Stimulated activated naive CD8-positive, alpha-beta T cell treated with anti-CD3 and anti-CD28 coated beads, Interleukin-15, Interleukin-2, amounts not matched to agents 100 ng/mL and 50 ng/mL, for 24 hours (primary cell): ENCODE measurements at regions not wholly inside any gene's neighbourhood (a gene's known extent, or its start where the extent isn't known, plus 50 kb on each side); places are given as distances from the start of the nearest gene placed in this dataset.
"Not testable (repeated sequence)": the region's sequence is repeated elsewhere in the genome, so short reads cannot be mapped to it uniquely, and the experiment has no call there.

Experiments
- H3K27ac Mint-ChIP-seq: one replicate; pipeline ENCODE4 v1.8.0; 2021; ENCODE audit warnings: mild to moderate bottlenecking, mixed read lengths
- H3K27me3 Mint-ChIP-seq: one replicate; pipeline ENCODE4 v1.8.0; 2021; ENCODE audit warnings: mixed read lengths
- H3K36me3 Mint-ChIP-seq: one replicate; pipeline ENCODE4 v1.8.0; 2021; ENCODE audit warnings: low read depth, mixed read lengths
- H3K4me1 Mint-ChIP-seq: one replicate; pipeline ENCODE4 v1.8.0; 2021; ENCODE audit warnings: low read depth, mixed read lengths
- H3K4me3 Mint-ChIP-seq: one replicate; pipeline ENCODE4 v1.8.0; 2021; ENCODE audit warnings: mild to moderate bottlenecking, mixed read lengths
- H3K9me3 Mint-ChIP-seq: one replicate; pipeline ENCODE4 v1.8.0; 2021; ENCODE audit warnings: mixed read lengths

DNA sequence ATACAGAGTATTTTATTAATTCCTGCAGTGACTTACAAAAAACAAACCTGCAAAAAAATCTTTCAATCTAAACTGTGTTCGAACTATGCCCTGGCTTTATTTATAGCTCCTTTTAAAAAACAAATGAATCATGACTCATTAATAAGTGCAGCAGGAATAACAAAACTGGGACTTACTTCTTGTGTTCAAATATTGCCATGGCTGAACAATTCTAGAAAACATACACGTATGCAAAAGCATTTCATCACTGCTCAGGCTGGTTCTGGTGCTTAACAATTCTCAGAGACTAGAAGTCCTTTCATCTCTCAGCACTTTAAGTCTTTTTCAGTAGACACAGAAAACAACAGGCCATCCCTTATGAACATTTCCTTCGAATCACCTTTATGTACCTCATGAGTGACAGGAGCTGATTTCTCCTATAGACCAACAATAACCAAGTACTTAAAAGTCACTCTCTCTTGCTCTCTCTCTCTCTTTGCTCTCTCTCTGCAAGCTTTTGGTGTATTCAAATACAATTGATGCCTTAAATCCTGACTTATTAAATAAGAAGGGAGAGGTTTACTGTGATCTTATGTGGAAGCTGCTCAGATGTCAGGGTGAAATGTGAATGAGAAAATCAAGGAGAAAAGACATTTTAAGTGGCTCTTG lies 268.8 kb downstream of the TTC8 start:
- Mint-ChIP-seq H3K9me3 (no peaks in the 10 kb centered on the region), H3K36me3 (no peaks in the 10 kb centered on the region), H3K4me1 (no peaks in the 10 kb centered on the region), H3K27me3 (peaks cover 7% of the 10 kb centered on the region), H3K4me3 (no peak overlapping the region), H3K27ac (no peak overlapping the region)

DNA sequence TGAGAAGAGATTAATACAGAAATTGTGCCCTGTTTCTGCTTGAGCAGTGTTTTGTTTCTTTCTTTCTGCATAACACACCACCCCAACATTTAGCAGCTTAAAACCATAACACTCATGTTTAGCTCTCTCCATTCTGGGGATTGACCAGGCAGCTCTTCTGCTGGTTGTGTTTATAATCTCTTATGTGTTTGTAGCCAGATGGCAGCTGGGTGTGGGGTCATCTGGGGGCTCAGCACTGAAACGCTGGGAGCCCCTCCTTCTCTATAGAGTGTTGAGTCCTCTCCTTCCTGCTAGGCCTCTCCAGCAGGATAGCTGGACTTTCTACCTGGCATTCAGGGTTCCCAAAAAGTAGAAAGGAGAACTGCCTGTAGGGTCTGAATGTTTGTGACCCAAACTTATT lies 270.6 kb downstream of the TTC8 start:
- H3K36me3 Mint-ChIP-seq = no peaks in the 10 kb centered on the region
- H3K4me3 Mint-ChIP-seq = no peak overlapping the region
- no peak overlapping the region for H3K27ac Mint-ChIP-seq
- H3K4me1 Mint-ChIP-seq = no peaks in the 10 kb centered on the region
- peaks cover 11% of the 10 kb centered on the region for H3K27me3 Mint-ChIP-seq
- no peaks in the 10 kb centered on the region for H3K9me3 Mint-ChIP-seq

DNA sequence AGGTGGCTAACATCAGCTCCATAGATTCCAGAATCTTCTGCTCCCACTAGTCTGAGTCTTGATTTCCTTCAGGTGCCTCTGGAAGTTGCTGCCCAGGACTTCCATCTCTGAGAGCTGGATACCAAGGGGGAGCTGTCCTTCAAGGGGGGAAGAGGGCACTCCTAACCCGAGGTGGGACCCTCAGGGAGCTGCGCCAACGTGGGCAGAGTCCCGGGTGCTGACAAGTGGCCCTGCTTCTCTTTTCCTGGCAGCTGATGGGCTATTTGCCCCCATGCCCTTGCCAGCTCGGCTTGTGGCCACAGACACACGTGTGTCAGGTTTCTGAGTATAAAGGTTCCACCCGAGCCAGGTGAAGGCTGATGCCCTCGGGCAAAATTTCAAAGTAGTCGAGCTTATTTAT lies 272.5 kb downstream of the TTC8 start:
- H3K27me3 Mint-ChIP-seq = peaks cover 18% of the 10 kb centered on the region
- no peaks in the 10 kb centered on the region for H3K9me3 Mint-ChIP-seq
- no peaks in the 10 kb centered on the region for H3K4me1 Mint-ChIP-seq
- no peaks in the 10 kb centered on the region for H3K36me3 Mint-ChIP-seq
- no peak overlapping the region for H3K27ac Mint-ChIP-seq
- H3K4me3 Mint-ChIP-seq = no peak overlapping the region

DNA sequence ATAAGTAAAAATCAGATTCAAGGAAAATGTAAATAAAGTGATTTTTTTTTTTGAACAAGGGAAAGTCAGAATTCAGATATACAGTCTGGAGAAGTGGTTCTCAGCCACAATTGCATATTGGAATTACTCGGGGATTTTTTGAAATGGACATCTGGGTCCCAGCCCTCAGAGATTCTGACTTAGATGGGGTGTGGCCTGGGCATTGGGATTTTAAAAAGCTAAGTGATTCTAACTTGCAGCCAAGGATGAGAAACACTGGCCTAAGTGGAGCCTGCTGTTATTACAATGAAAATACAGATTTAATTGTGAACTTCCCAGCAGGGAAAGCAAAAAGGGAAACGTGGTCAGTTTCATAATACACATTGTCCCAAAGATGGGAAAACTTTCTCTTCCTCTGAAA lies 273.8 kb downstream of the TTC8 start:
- Mint-ChIP-seq H3K27ac (no peak overlapping the region), H3K36me3 (no peaks in the 10 kb centered on the region), H3K27me3 (peaks cover 18% of the 10 kb centered on the region), H3K9me3 (no peaks in the 10 kb centered on the region), H3K4me1 (no peaks in the 10 kb centered on the region), H3K4me3 (no peak overlapping the region)

DNA sequence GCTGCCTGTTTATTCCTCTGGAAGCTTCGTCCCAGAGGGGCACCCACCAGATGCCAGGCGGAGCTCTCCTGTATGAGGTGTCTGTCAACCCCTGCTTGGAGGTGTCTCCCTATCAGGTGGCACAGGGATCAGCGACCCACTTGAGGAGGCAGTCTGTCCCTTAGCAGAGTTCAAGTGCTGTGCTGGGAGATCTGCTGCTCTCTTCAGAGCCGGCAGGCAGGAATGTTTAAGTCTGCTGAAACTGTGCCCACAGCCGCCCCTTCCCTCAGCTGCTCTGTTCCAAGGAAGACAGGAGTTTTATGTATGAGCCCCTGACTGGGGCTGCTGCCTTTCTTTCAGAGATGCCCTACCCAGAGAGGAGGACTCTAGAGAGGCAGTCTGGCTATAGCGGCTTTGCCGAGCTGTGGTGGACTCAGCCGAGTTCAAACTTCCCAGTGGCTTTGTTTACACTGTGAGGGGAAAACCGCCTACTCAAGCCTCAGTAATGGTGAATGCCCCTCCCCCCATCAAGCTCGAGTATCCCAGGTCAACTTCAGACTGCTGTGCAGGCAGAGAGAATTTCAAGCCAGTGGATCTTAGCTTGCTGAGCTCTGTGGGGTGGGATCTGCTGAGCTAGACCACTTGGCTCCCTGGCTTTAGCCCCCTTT lies 279.8 kb downstream of the TTC8 start:
- H3K9me3 Mint-ChIP-seq, H3K27ac Mint-ChIP-seq, H3K36me3 Mint-ChIP-seq, H3K4me1 Mint-ChIP-seq, H3K4me3 Mint-ChIP-seq: not testable (repeated sequence)
- peaks cover 31% of the 10 kb centered on the region for H3K27me3 Mint-ChIP-seq

DNA sequence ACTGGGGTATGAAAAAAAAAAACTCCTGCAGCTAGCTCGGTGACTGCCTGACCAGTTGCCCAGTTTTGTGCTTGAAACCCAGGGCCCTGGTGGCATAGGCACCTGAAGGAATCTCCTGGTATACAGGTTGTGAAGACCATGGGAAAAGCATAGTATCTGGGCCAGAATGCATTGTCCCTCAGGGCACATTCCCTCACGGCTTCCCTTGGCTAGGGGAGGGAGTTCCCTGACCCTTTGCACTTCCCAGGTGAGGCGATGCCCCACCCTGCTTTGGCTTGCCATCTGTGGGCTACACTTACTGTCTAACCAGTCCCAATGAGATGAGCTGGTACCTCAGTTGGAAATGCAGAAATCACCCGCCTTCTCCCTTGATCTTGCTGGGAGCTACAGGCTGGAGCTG lies 280.4 kb downstream of the TTC8 start:
- not testable (repeated sequence) for H3K27ac Mint-ChIP-seq, H3K9me3 Mint-ChIP-seq, H3K4me3 Mint-ChIP-seq, H3K36me3 Mint-ChIP-seq, H3K4me1 Mint-ChIP-seq
- H3K27me3 Mint-ChIP-seq = peaks cover 31% of the 10 kb centered on the region
